ENCODE measurements at regions not wholly inside any gene's neighbourhood (a gene's known extent, or its start where the extent isn't known, plus 50 kb on each side); places are given as distances from the start of the nearest gene placed in this dataset.

DNA sequence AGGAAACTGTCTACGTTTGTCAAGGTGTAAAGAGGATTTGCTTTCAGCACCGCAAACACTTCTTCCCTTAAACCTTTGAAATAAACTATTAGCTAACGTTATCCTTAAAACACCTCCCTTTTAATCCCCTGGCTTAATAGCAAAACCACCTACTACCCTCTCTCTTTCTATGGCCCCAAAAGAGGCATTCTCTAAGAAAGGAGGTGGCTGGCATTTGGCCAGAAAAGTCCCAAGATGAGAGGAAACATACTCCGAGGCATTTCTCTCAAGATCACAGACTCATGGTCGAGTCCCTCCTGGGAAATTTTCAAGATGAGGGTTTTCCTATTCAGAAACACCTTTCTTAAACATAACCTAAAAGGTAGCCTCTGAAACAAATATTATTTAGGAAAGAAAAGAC lies 60.6 kb upstream of the VCX3B start:
- no peak overlapping the region for H3K4me2 ChIP-seq (ENCODE audit: low read depth, low read length, poor library complexity, severe bottlenecking)

DNA sequence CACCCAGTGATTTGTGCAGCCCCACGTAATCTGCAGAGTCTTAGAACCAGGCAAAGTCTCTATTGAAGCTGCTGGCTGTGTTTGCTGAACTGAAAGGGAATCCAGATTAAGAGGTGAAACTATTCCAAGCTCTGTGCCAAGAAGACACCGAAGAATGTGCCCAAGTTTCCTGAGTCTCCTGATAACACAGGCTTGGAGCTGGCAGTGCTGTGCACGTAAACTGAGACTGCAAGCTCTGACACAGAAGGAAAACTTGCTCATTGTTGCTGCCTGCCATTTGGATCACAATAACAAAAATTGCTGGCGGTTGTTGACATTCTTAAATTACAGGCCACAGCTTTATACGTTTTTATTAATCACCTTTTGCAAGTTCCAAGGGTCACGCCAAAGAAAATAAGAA lies 60.2 kb upstream of the VCX3B start:
- Histone ChIP-seq H3K4me3 (ENCODE audit: low read length, poor library complexity, severe bottlenecking) (no peak overlapping the region), H3K27me3 (ENCODE audit: insufficient read depth, low read length, poor library complexity, severe bottlenecking) (no peaks in the 10 kb centered on the region), H3K79me2 (ENCODE audit: insufficient read depth, low read length) (no peaks in the 10 kb centered on the region), H3K9me2 (replicated peaks; ENCODE audit: low read depth, low read length) (no peaks in the 10 kb centered on the region), H3K9me3 (ENCODE audit: insufficient read depth, low read depth, low read length) (no peaks in the 10 kb centered on the region), H3F3A (ENCODE audit: low read depth) (no peaks in the 10 kb centered on the region), H3K36me3 (ENCODE audit: insufficient read depth, low read length) (no peaks in the 10 kb centered on the region), H4K20me1 (ENCODE audit: insufficient read depth, low read length, poor library complexity, severe bottlenecking) (no peaks in the 10 kb centered on the region), H3K4me1 (ENCODE audit: insufficient read depth, low read length, poor library complexity, severe bottlenecking) (no peaks in the 10 kb centered on the region), H3K4me2 (ENCODE audit: low read depth, low read length, poor library complexity, severe bottlenecking) (no peak overlapping the region), H2AFZ (ENCODE audit: low read length) (no peak overlapping the region), H3K9ac (ENCODE audit: low read depth, low read length, poor library complexity, severe bottlenecking) (no peak overlapping the region)
- no peak for TF ChIP-seq EZH2phosphoT487 (IDR thresholded peaks at IDR 0.05; ENCODE audit: borderline replicate concordance)
- TF ChIP-seq, protein P1, sequence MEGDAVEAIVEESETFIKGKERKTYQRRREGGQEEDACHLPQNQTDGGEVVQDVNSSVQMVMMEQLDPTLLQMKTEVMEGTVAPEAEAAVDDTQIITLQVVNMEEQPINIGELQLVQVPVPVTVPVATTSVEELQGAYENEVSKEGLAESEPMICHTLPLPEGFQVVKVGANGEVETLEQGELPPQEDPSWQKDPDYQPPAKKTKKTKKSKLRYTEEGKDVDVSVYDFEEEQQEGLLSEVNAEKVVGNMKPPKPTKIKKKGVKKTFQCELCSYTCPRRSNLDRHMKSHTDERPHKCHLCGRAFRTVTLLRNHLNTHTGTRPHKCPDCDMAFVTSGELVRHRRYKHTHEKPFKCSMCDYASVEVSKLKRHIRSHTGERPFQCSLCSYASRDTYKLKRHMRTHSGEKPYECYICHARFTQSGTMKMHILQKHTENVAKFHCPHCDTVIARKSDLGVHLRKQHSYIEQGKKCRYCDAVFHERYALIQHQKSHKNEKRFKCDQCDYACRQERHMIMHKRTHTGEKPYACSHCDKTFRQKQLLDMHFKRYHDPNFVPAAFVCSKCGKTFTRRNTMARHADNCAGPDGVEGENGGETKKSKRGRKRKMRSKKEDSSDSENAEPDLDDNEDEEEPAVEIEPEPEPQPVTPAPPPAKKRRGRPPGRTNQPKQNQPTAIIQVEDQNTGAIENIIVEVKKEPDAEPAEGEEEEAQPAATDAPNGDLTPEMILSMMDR (conservative IDR thresholded peaks at IDR 0.05; ENCODE audit: low read length): no peak

More for the DNA sequence above, 60.6 kb upstream of the VCX3B start:
- no peaks in the 10 kb centered on the region for H3K79me2 ChIP-seq (ENCODE audit: insufficient read depth, low read length)
- no peaks in the 10 kb centered on the region for H3K27me3 ChIP-seq (ENCODE audit: insufficient read depth, low read length, poor library complexity, severe bottlenecking)
- TF ChIP-seq, protein P1 (conservative IDR thresholded peaks at IDR 0.05; ENCODE audit: low read length): no peak
- no peak for TF ChIP-seq EZH2phosphoT487 (IDR thresholded peaks at IDR 0.05; ENCODE audit: borderline replicate concordance)
- H3K9ac ChIP-seq (ENCODE audit: low read depth, low read length, poor library complexity, severe bottlenecking): no peak overlapping the region
- no peaks in the 10 kb centered on the region for H3K36me3 ChIP-seq (ENCODE audit: insufficient read depth, low read length)
- H3K4me1 ChIP-seq (ENCODE audit: insufficient read depth, low read length, poor library complexity, severe bottlenecking): no peaks in the 10 kb centered on the region
- no peaks in the 10 kb centered on the region for H3F3A ChIP-seq (ENCODE audit: low read depth)
- no peaks in the 10 kb centered on the region for H3K9me3 ChIP-seq (ENCODE audit: insufficient read depth, low read depth, low read length)
- H3K9me2 ChIP-seq (replicated peaks; ENCODE audit: low read depth, low read length): no peaks in the 10 kb centered on the region
- no peak overlapping the region for H3K4me3 ChIP-seq (ENCODE audit: low read length, poor library complexity, severe bottlenecking)
- H4K20me1 ChIP-seq (ENCODE audit: insufficient read depth, low read length, poor library complexity, severe bottlenecking): no peaks in the 10 kb centered on the region
- H2AFZ ChIP-seq (ENCODE audit: low read length): no peak overlapping the region

DNA sequence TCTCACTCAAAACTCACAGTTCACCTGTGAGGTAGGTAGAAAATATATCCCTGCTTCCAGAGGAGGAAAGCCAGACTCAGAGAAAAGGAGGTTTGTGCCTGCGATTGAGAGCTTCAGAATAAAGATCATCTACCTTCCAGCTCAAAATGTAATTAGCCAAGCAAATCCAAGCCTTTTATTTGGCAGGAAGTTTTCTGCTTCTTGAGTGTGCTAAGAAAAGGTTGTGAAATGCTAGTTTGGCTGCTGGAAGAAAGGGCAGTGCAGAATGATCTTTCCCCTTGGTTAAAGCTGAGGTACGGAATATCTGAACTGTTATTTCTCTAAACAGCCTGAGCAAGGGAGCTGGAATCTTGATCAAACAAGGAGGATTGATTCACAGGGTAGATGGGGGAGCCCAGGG lies 59.7 kb upstream of the VCX3B start:
- H3K9ac ChIP-seq (ENCODE audit: low read depth, low read length, poor library complexity, severe bottlenecking): no peak overlapping the region
- no peak overlapping the region for H3K4me2 ChIP-seq (ENCODE audit: low read depth, low read length, poor library complexity, severe bottlenecking)
- no peaks in the 10 kb centered on the region for H4K20me1 ChIP-seq (ENCODE audit: insufficient read depth, low read length, poor library complexity, severe bottlenecking)
- H3K4me1 ChIP-seq (ENCODE audit: insufficient read depth, low read length, poor library complexity, severe bottlenecking): no peaks in the 10 kb centered on the region
- H3K36me3 ChIP-seq (ENCODE audit: insufficient read depth, low read length): no peaks in the 10 kb centered on the region
- no peaks in the 10 kb centered on the region for H3K9me3 ChIP-seq (ENCODE audit: insufficient read depth, low read depth, low read length)
- no peaks in the 10 kb centered on the region for H3F3A ChIP-seq (ENCODE audit: low read depth)
- no peaks in the 10 kb centered on the region for H3K27me3 ChIP-seq (ENCODE audit: insufficient read depth, low read length, poor library complexity, severe bottlenecking)
- H2AFZ ChIP-seq (ENCODE audit: low read length): no peak overlapping the region
- H3K4me3 ChIP-seq (ENCODE audit: low read length, poor library complexity, severe bottlenecking): no peak overlapping the region
- H3K79me2 ChIP-seq (ENCODE audit: insufficient read depth, low read length): no peaks in the 10 kb centered on the region
- no peak for TF ChIP-seq EZH2phosphoT487 (IDR thresholded peaks at IDR 0.05; ENCODE audit: borderline replicate concordance)
- TF ChIP-seq, protein P1 (conservative IDR thresholded peaks at IDR 0.05; ENCODE audit: low read length): no peak
- H3K9me2 ChIP-seq (replicated peaks; ENCODE audit: low read depth, low read length): no peaks in the 10 kb centered on the region

All from Loucy (cell line).